ENCODE measurements at regions not wholly inside any gene's neighbourhood (a gene's known extent, or its start where the extent isn't known, plus 50 kb on each side); places are given as distances from the start of the nearest gene placed in this dataset.
"Not testable (repeated sequence)": the region's sequence is repeated elsewhere in the genome, so short reads cannot be mapped to it uniquely, and the experiment has no call there.

- not testable (repeated sequence) for TF ChIP-seq CTCF, POLR2A (IDR thresholded peaks at IDR 0.05)
Observed at GRCh38 chr7:65081669-65082055, 75.2 kb upstream of the ERV3-1 start.

All from breast epithelium (tissue), 3 donors.